Cortex of kidney (tissue), 1 donor: ENCODE measurements at regions not wholly inside any gene's neighbourhood (a gene's known extent, or its start where the extent isn't known, plus 50 kb on each side); places are given as distances from the start of the nearest gene placed in this dataset.

ENCODE experiments used
- DNase-seq: peaks from one replicate; lab custom pipeline; 2025; lab: John Stamatoyannopoulos, UW

GRCh38 chr14:81669308-81669707 lies 135.7 kb upstream of the SEL1L start:
- no peak for DNase-seq

DNA sequence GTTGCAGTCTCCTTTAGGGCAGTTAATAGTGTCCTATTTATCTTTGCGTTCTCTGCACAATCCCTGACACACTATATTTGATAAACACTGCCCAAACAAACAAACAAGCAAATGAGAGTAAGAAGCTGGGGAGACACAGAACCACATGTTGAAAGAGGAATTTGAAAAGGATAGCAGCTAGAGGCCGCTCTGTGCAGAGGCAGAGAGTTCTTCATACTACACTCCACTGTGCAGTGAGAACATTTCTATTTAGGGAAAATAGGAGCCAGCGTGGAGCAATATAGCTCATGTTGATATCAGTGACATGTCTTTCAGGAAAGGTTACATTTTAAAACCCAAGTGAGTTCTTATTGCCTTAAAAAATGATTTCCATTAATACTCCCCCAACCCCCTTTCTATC lies 140.3 kb upstream of the SEL1L start:
- DNase-seq, result no peak

DNA sequence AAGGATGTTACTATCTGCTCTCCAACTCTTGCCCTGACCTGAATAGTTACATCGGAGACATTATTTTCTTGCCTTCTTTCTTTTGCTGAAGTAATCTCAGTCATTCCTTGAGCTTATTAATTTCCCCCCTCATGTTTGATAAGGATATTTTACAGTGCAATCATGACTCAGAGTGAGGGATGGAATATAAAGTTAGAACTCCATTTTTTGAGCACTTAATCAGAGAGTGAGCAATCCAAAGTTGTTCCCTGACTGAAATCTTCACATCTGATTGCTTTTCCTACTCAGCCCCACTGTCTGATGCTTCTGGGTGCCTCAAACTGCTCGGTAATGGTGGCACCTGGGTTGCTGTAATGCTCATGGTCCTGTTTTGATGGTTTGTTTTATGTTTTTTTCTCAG lies 142.7 kb upstream of the SEL1L start:
- no peak for DNase-seq

GRCh38 chr14:81676879-81677278 lies 143.2 kb upstream of the SEL1L start:
- DNase-seq, result no peak

DNA sequence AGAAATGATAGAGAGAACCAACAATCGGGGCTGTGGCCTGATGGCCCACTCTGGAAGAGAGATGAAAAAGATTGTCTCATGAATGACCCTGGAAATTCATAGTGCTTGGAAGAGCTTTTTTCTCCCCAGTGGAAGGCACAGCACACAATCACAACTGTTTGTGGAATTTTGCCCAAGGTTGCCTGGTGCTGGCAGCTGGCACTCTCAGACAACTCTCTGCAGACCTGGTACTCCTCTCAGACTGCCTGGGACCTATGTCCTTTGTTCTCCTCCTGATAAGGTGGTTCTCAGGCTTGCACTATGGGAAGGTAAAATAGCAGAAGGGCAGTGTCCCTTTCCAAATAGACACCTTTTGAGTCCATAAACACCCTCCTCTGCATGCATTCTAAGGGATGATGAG lies 144.1 kb upstream of the SEL1L start:
- DNase-seq, result no peak

GRCh38 chr14:81679226-81679625 lies 145.6 kb upstream of the SEL1L start:
- no peak for DNase-seq

- no peak for DNase-seq
Observed at GRCh38 chr14:81681541-81681940, 147.9 kb upstream of the SEL1L start.

DNA sequence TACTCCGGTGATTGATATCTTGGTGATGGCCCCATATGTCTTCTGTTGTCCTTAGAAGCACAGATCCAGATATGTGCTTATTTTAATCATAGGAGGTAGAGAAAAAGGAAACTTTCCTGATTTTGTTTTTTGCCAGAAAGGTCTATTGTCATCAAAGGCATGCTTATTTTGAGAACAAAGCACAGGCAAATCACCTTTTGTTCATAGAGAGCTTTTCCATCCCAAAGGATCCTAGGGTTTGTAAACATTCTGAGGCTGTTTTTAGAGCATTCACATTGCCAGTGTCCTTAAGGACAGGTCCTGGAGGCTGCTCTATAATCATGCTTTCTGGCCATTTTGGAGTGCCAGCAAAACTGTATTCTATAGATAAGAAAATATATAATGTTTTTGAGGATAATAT lies 148.5 kb upstream of the SEL1L start:
- DNase-seq, result no peak

DNA sequence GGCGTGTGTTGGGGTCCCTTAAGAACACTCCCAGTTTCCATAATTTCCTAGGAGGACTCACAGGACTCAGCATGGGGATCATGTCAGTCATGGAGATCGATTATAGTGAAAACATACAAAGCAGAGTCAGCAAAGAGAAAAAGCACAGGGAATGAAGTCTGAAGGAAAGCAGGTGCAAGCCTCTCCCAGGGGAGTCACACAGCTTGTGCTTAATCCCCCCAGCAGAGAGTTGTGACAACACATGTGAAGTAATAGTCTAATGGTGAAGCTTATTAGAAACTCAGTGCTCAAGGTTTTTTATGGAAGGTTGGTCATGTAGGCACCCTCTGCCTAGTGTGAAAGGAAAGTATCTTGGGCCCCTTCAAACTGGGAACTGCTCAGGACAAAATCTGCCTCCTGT lies 149.0 kb upstream of the SEL1L start:
- no peak for DNase-seq

- DNase-seq, result no peak
Observed at GRCh38 chr14:81684696-81685095, 151.0 kb upstream of the SEL1L start.

GRCh38 chr14:81686512-81686911 lies 152.9 kb upstream of the SEL1L start:
- no peak for DNase-seq

DNA sequence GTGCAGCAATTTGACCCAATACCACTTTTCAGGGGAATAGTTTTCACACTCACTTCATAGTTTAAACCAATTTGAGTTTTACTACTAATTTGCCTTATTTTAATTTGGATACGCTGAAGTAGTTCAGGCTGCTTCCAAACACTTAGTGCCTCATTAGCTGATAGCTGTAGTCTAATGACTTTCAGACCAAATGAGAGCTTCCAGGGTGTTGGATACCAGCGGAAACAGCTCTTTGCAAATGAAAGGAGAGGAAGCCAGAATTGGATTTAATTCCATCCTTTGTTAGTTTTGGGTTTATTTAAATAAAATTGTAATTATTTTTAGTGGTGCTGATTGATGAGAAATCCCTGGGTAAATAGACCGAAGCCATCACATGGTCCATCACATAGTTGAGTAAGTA lies 158.3 kb upstream of the SEL1L start:
- DNase-seq, result no peak

GRCh38 chr14:81694419-81694818 lies 160.8 kb upstream of the SEL1L start:
- no peak for DNase-seq

- no peak for DNase-seq
Observed at GRCh38 chr14:81709681-81710080, 176.0 kb upstream of the SEL1L start.

- no peak for DNase-seq
Observed at GRCh38 chr14:81710232-81710845, 176.7 kb upstream of the SEL1L start.

DNA sequence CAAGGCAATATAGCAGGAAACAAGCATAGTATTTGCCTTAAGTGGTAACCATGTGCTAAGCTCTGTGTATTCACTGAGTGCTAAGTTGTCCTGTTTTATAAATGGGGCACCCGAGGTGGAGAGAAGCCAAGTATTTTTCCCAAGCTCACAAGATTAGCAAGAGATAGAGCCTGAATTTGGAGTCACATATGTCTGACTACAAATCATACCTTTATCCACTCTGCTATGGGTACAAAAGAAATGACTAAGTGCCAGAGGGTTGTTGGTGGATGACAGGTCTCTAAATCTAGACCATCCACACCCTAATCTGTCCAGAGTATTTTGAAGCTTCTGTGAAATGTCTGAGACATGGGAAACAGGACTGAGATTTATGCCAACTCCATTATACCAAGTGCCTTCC lies 182.1 kb upstream of the SEL1L start:
- DNase-seq, result no peak

DNA sequence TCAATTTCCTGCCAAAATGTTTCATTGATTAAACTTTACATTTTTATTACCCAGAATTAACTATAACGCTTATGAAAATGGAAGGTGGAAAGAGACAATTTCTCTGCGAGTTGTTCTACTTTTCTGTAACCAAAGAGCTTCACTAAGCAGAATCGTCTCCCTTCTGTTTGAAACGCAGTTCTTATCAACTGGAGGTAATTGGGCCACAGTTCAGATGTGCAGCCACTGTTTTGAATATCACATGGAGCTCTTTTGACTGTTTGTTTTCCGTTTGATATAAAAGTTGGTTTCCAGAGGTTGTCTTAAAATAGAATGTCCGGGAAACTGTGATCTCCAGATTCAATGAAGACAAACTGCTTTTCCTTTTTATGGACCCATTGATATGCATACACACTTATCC lies 183.3 kb upstream of the SEL1L start:
- no peak for DNase-seq

GRCh38 chr14:81723956-81724355 lies 190.3 kb upstream of the SEL1L start:
- no peak for DNase-seq

DNA sequence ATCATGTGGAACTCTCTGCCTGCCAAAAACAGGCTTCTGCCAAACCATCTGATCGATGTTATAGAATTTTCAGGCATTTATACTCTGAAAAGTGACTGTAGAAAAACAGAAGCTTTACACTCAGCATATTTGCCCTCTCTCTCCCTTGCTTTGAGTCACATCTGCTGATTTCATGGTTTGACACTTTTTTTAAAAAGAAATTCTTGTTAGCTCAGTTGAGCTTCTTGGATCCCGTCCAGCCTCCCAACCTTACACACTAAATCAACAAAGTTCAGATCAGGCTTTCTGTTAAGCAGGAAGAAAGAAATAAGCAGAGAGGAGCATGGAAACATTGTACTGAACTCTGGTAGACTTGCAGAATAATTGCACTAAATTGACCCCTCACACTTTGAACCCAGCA lies 193.6 kb upstream of the SEL1L start:
- no peak for DNase-seq

DNA sequence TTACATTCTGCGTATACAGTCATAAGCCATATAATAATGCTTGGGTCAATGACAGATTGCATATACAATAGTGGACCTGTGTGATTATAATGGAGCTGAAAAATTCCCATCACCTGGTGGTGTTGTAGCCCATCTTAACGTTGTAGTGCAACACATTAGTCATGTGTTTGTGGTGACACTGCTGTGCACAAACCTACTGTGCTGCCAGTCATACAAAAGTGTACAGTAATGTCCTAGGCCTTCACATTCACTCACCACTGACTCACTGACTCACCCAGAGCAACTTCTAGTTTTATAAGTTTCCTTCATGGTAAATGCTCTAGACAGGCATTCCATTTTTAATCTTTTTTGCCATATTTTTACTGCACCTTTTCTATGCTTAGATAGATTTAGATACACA lies 194.8 kb upstream of the SEL1L start:
- no peak for DNase-seq

DNA sequence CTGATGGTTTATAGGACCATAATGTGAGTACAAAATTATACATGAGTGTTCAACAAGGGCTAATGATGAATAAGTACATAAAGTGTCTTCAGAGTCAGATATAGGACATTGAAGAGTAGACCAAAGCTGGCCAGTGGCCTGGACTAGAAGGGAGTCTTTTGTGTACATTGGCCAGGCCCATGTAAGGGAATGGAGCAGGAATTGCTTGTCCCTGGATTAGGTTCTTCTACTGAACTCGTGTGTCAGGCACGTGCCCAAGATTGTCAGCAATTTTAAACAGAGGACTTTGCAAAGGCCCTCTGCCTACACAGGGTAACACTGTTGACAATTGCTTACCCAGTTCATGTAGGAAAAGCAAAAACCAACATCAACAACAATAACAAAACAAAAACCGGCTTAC lies 196.0 kb upstream of the SEL1L start:
- DNase-seq, result no peak

DNA sequence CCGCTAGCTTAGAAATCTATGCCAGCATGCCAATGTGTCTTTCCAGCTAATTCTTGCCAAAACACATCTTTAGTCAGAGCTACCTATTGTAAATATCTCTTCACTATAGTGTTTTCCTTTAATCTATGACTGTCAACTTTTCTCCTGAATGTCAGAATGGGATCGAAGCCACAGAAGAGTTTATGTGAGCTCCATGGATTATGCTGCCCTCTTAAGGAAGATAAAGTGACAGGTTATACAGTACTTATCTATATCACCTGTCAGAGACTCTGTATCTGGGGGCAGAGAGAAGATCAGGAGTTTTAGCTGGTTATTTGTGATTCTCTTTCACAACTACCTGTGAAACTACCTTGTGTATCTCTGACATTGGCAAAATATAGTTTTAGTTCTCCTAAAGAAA lies 204.3 kb upstream of the SEL1L start:
- DNase-seq, result no peak

- no peak for DNase-seq
Observed at GRCh38 chr14:81738946-81739659, 205.4 kb upstream of the SEL1L start.

GRCh38 chr14:81743605-81744004 lies 210.0 kb upstream of the SEL1L start:
- no peak for DNase-seq
